Stimulated activated CD8-positive, alpha-beta memory T cell treated with anti-CD3 and anti-CD28 coated beads, Interleukin-7, amount 100 ng/mL, for 4 hours (primary cell): ENCODE measurements at regions not wholly inside any gene's neighbourhood (a gene's known extent, or its start where the extent isn't known, plus 50 kb on each side); places are given as distances from the start of the nearest gene placed in this dataset.

Experiments used
- DNase-seq, 2 donors: peaks; one replicate each; pipeline ENCODE4 v3.0.0-alpha.2; 2020; ENCODE audit warnings: low read depth in 2 of 2

DNA sequence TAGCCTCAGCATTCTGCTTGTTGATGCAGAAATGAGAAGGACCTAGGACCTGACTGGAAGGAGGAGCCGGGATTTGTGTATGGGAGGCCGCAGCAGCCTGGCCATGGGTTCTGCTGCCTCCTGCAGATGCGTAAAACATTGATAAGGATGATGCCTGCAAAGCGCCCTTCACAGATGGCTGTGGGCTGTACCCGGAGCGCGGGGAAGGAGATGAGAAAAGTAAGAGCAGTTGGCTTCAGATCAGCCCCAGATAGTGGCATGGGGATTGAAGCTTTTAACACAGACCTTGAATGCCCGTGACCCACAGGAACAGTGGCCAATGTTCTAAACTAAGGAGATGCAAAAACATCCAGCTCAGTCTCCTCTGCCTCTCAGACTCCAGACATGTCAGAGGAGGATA, 136.4 kb upstream of the KCNG1 start:
- DNase-seq, result no peak

DNA sequence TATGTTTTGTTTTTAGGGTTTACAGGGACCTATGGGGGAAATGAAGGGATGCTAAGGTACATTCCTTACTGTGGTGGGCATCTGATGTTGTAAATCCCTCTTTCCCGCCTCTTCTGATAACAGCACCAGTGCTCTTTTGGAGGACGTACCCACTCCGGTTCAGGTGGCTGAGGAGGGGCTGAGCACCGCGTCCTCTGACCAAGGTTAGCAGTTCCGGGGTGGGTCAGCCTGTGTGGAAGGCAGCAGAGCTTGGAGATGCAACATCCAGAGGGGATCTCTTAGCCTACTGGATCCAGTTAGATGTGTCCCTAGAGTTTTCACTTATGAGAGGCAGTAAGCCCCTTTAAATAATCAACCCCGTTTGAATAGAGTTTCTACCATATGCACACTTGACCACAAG, 135.3 kb upstream of the KCNG1 start:
- no peak for DNase-seq

DNA sequence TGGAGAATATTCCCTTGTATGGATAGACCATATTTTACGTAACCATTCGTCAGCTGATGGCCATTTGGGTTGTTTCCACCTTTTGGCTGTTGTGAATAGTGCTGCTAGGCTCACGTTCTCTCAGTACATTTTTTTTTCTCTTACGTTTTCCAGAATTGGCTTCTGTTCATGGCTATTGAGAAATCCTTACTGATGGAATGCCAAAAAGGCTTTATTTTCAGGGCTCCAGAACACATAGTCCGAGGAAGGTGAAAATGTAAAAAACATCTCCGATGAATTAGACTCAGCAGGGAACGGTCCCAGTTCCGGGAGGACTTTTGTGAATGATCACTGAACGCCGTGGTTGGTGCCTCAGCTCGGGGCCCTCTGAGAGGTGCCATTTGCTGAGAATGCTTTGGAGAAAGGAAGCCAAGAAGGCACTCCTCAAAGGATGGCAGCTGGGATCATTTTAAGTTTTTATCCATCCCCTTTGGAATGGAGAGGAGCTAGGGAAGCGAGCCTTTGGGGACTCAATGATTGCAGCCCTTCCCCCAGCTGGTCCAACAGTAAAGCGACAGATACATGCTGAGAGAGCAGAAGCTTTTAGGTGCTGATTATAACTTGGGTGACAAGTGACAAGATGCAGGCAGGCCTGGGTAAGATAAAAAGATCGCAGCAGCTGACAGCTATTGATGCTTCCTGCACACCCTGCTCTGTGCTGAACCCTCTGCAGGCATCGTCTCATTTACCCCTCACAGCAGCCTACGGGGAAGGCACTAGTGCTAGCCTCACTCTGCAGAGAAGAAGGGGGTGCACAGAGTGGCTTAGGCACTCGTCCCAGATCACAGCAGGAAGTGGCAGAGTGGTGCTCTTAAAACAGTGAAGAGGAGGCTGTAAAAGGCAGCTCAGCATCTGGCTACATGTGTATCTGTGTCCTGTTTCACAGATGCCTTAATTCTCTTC, 133.4 kb upstream of the KCNG1 start:
- no peak for DNase-seq

DNA sequence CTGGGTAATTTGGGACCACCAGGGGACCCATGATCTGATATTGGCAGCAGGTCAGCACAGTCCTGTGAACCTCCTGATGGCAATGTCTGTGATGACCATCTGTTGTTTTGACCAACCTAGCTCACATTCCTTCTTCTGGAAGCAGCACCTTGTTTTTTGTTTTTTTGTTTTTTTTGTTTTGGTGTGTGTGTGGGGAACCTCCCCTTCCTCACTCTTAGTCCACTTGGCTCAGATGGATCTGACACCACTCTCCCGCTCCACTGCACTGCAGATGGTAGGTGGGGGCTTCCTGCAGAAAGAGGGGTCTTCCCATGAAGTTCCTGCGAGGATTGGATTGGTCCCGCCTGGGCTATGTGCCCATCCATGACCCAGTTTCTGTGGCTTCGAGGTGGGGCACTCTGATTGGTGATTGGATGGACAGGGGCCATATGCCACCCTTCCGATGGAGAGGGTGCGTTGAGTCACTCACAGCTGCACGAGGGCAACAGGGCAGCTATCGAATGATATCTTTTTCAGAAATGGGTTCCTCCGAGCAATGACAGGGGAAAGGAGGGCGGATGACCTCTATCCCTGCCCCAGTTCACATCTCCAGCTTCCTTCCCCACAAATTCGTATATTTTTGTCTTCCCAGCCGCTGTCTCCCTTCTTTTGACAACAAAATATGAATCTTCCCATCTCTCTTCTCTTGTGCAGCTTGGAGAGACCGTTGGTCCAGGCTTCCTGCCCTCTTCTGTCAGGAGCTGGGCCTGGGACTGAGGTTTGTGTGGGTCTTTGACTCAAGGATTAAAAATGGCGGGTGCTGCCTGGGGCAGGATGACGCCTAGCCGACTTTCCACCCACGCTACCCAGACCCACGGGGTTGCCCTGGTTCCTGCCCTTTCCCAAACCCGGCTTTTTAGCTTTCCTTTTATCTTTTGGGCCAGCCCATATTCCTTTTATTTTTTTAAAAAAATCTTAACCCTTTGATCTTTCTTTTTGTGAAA, 132.1 kb upstream of the KCNG1 start:
- DNase-seq, result no peak

DNA sequence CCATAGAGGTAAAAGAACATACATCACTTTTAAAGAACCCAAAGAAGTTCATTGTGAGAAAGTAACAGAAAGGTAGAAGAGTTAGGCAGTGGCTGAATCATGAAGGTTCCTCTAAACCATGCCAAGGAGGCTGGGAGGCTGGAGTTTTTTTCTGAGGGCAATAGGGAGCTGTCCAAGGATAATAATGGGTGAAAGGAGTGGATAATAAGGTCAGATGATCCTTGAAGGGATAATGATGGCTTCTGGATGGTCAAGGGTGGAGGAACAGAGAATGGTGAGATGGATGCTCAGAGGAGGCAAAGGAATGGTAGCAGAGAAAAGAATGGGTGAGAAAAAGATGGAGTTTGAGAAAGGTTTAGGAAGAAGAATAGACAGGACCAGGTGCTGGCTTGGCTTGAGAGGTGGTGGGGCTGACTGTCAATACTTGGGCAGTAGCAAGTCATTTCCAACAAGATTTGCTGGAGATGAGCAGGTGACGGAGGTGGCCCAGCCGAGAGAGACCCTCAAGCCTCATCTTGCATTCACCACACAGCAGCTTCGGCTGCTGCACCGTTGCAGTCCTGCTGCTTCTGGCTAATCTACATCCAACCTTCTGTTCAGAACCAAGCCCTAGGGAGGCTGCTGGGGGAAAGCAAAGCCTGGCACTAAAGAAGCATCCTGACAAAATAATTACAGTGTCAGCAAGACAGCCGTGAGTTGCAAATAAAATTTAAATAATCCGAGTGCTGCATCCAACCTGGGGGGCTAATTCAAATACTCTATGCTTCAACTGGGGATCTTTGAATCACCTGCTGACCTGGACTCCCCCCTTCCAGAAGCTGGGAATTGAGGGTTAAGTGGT, 131.2 kb upstream of the KCNG1 start:
- DNase-seq, result no peak

DNA sequence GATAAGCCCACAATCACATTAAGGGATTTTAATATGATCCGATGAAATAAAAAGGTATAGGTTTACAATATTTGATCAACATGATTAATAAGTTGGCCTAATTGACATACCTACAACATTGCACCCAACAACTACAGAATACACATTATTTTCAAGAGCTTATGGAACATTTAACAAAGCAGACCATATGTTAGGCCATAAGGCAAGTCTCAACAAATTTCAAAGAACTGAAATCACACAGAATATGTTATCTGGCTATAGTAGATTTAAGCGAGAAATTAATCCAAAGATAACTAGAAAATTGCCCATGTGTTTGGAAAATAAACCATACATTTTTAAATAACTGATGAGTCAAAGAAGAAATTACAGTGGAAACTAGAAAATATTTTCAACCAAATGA, 126.0 kb upstream of the KCNG1 start:
- no peak for DNase-seq

DNA sequence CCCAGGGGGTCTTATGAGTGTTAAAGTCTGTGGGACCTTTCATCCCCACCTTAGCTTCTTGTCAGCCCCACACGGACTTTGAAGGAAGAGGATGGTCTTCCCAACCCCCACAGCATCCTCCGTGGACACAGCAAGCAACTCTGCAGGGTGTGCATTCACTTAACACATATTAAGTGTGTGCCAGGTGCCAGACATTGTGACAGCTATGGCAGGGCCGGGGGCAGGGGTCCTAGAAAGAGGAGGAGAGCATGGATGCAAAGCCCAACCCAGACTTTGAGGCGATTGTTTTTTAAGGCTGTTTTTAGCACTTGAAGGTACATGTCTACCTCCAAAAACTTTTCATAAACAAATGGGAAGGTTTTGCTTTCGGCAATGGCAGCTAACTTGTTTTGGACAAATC, 121.6 kb upstream of the KCNG1 start:
- DNase-seq, result no peak

DNA sequence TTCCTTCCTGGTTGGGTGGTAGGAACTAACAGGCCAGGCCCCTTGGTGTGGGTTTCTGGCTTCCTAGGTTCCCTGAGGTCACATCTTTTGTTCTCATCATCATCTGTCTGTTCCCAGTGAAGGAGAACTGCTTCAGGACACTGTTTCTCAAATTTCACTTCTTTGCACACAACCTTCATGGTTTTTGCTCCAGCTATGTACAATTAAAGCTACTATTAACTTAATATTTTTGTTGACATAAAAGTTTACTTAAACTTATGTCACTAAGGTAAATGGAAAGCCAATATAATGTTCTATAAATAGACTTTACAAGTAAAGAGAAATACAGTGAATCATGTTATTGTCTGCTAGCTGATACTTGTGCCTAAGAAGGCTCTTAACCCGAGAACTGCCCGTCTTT, 120.7 kb upstream of the KCNG1 start:
- DNase-seq, result no peak

DNA sequence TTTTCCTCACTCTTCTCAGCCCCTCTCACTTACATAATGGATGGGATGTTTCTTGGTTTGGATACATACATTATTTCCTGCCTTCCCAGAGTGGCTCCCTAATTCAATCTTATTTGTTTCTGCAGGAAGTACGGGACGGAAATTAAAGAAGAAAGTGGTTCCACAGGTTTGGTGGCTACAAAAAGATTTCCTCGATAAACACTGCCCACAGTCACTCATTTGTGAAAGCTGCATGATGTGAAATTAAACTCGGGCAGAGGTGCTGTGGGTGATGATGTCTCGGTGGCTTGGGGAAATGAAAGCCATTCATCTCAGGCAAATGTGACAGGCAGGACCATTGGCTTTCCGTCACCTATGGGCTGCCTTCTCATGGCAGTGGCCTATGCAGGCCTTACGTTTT, 119.5 kb upstream of the KCNG1 start:
- DNase-seq, result no peak

DNA sequence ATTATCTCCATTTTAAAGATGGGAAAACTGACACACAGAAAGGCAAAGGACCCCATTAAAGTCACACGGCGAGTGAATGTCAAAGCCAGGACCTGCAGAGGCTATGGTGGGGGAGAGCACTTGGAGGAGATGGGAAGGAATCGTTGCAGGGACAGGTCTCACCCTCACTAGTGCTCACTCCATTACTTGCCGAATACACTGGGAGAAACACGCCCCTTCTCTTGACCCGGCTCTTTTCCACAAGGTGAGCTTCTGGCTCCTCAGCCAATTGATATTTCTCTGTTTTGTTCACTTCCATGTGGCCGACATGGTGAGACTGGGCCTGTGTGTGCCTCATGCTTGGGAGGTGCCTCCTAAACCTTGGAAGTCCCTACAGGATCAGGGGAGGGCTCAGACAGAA, 117.8 kb upstream of the KCNG1 start:
- no peak for DNase-seq

DNA sequence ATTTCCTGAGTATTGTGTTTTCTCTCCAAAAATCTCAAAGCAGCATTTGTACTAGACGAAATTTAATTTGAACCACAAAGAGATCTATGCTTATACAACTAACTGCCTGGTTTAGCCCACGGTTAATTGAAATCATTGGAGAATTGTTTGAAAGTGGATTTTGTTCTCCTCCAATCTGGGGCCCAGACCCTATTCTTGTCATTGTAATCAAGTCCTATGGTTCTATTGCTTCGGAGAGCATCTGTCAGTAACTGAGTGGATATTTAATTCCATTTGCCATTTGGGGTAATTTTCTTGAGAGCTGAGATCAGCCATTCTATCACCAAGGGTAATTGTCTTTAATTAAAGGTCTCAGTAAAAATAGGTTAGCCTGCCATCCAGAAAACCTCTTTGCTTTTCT, 117.0 kb upstream of the KCNG1 start:
- no peak for DNase-seq

DNA sequence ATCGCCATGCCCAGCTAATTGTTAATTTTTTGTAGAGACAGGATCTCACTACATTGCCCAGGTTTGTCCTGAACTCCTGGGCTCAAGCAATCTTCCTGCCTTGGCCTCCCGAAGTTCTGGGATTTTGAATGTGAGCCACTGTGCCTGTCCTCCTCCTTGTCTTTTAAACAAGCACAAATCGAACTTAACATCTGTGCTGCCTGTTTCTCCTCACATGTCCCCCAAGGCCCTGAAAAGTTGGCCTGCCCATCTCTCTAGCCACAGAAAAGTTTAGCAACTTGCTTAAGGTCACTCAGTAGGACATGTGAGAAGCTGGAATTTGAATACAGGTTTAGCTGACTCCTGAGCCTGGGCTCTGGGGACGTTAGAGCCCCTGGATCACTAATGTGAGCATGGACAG, 115.7 kb upstream of the KCNG1 start:
- DNase-seq, result no peak

DNA sequence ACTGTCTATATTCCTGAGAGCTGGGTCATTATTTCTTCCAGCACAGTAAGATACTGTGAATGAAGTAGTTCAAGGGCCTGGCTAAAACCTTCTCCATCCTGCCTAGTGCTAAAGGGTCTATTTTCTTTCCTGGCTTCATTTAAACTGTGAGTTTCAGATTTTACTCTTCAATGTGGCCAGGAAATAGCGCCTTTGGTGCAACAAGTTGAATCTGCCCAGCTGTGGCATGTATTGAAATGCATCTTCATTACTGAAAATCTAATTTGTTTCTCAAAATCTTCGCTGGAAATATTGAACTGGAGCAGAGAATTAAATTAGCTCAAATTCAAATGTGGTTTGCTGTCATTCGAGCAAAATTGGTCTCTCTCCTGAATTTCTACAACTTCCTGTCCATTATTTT, 114.6 kb upstream of the KCNG1 start:
- DNase-seq, result no peak

DNA sequence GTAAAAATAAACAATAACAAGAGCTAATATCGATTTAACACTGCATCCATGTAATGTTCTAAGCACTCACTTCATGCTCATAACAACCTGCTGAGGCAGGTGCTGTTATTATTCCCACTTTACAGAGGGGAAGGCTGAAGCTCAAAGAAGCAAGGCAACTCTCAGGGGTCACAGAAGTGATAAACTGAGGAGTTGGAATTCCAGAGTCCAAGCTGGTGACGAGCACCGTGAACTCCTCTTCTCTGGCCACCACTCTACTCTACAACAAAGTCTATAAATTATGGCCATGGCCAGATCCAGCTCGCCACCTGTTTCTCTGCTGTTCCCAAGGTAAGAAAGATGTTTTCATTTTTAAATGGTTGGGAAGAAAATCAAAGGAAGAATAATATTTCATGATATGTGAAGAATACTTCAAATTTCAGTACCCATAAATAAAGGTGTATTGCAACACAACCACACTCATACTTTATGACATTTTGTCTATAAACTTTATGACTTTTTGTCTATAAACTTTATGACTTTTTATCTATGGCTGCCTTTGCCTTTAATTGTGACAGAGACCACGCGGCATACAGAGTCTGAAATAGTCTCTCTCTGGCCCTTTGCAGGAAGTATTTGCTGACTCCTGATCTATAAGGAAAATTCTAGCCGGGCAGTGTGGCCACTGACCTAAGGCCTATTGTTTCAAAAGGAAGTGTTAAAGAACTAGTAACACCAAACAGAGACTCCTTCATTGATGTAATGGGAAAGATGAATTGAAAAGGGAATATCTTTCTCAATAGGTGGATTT, 113.2 kb upstream of the KCNG1 start:
- DNase-seq, result no peak

DNA sequence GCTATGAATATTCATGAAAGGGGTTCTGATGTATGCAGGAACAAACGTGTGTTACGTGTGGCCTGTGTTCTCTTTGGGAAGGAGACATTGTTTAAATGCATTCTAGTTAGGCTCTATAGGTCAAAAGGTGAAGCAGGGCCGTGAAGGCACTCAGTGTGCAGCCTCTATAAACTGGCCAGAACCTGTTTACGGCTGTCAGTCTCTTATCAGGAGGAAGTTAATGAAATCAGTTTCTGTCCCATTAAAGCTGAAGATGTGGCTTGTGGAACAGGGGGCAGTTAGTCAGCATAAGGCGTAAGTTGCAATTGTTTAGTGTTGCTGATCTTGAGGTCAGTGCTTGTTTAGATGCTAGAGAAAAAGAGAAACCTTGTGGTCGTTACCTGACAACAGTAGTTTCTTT, 111.5 kb upstream of the KCNG1 start:
- no peak for DNase-seq

DNA sequence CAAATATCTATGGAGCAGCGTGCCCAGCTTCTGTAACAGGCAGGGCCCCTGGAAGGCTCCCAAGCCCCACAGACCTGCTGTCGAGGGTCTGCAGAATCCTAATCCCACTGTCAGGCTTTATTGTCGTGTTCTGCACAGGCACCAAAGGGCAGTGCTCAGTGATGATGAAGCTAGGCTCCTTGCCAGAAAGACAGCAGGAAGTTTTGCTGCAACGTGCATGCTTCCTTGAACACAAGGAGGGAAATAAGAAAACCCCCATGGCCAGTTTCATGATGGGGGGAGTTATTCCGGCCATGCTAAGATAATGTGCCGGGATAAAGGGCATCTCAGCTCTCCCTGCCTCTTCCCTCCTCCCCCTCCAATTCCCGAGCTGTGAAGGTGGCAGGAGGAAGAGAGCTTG, 109.4 kb upstream of the KCNG1 start:
- DNase-seq, result no peak

DNA sequence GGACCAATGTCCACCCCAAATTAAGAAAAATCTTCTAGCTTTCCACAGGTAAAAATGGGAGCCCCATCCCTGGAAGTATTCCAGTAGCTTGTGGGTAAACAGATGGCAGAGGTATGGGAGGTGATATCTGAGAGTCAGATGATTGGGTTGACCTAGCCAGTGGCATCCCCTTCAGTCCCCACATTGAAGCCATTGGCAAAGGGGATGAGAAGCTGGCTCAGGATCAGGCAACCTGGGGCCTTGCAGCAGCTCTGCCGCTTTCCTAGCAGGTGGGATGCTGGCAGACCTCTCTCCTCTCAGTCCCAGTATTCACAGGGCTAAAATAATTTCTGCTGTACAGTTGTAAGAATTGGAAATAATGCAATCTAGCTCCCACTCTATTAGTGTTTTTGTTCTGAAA, 108.9 kb upstream of the KCNG1 start:
- no peak for DNase-seq

DNA sequence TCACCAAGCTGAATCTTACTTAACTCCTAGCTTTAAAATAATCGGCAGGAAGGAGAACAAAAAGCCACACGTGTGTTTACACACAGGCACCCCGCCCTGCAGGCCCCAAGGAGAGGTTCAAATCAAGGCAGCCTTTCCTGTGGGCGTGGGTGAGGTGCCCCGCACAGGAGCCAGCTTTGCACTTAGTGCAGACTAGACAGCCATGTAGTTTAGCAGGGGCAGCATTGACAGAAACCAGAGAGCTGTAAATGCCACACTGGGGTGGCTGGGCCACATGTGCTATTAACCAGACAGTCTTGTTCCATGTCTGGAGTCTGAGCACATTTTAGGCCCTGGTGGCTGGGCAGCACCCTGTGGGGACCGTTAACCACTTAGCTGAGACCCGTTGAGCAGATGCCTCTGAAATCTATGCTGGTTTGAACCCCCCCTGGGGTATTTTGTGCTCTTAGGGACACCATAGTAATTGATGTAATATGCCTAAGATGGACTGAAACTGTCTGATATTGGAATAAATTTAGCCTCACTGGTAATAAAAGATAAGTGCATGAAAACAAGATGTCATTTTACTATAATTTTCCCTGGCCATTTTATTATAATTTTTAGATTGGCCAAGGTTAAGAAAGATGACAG, 106.4 kb upstream of the KCNG1 start:
- no peak for DNase-seq

DNA sequence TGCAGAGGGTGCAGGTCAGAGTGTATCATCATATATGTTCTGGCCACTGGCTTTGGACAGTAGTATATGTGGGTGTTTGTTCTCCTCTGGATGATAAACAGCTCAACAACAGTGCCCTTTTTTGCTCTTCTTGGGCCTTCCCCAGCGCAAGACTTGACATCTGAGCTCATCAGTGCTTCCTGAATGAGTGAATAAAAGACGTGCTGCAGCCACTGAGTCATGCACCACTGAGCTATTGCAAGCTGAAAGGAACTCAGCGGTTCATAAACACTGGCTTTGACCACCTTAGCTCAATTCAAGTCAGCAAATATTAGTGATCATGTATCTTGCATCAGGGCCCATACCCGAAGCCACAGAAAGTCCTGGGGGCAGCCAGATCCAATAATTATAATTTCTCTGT, 105.3 kb upstream of the KCNG1 start:
- no peak for DNase-seq

DNA sequence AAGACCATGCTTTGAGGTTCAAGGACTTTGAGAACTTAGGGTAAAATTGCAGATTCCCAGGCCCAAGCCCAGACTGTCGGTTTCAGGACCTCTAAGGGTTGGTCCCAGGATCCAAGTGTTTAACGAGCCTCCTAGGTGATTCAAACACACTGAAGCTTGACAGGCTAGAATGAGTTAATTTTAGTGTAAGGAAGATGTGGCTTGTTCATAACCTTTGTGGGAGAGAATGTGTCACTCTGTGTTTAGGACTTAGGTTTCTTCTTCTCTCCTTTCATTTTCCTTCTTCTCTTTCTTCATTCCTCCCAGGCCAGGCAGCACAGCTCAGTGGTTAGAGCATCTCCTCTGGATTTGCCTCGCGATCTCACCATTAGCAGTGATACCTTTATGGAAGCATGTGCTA, 104.8 kb upstream of the KCNG1 start:
- DNase-seq, result no peak

DNA sequence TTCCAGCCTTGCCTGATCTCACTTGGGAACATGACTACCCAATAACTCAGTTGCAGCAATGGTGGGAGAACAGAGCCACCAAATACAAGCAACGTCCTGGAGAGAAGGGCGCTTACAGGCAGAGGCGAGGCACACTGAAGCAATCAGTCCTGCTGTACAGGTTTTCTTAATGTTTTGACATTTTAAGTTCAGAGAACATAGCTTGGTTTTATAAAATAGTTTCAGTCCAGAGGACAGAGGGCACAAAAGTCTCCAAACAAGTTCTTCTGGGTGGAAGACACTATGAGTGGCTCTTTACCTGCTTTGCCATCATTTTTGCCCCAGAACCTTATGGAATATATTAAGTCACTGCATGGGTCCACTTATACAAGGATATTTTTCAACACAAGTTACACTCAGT, 103.4 kb upstream of the KCNG1 start:
- no peak for DNase-seq
